Muscle of leg (tissue), 3 donors: ENCODE measurements at regions not wholly inside any gene's neighbourhood (a gene's known extent, or its start where the extent isn't known, plus 50 kb on each side); places are given as distances from the start of the nearest gene placed in this dataset.
"Not testable (repeated sequence)": the region's sequence is repeated elsewhere in the genome, so short reads cannot be mapped to it uniquely, and the experiment has no call there.

ENCODE experiments used
- DNase-seq: peaks from one replicate; pipeline ENCODE4 v3.0.0; 2013
- H3K27ac ChIP-seq: one replicate; pipeline ENCODE4 v1.5.1; 2013; ENCODE audit warnings: mild to moderate bottlenecking, low read length, control low read depth
- H3K27me3 ChIP-seq: one replicate; pipeline ENCODE4 v1.6.1; 2013; ENCODE audit warnings: low read length; ENCODE audit not compliant: control insufficient read depth, insufficient read depth
- H3K36me3 ChIP-seq: one replicate; pipeline ENCODE4 v1.6.1; 2013; ENCODE audit warnings: low read length; ENCODE audit not compliant: control insufficient read depth, insufficient read depth
- H3K4me1 ChIP-seq: one replicate; pipeline ENCODE4 v1.6.1; 2013; ENCODE audit warnings: low read length; ENCODE audit not compliant: control insufficient read depth, insufficient read depth
- H3K4me3 ChIP-seq: one replicate; pipeline ENCODE4 v1.5.1; 2013; ENCODE audit warnings: low read length, control low read depth
- H3K9me3 ChIP-seq: replicated peaks from 2 replicates; pipeline ENCODE4 v1.6.1; 2013; ENCODE audit warnings: low read depth, low read length; ENCODE audit not compliant: control insufficient read depth
- WGBS: methylation state at CpG from one replicate; pipeline ENCODE4 v1.1.5; 2013; ENCODE audit warnings: missing lambda C conversion rate; ENCODE audit not compliant: insufficient coverage; 5-methylcytosine and 5-hydroxymethylcytosine counted together

DNA sequence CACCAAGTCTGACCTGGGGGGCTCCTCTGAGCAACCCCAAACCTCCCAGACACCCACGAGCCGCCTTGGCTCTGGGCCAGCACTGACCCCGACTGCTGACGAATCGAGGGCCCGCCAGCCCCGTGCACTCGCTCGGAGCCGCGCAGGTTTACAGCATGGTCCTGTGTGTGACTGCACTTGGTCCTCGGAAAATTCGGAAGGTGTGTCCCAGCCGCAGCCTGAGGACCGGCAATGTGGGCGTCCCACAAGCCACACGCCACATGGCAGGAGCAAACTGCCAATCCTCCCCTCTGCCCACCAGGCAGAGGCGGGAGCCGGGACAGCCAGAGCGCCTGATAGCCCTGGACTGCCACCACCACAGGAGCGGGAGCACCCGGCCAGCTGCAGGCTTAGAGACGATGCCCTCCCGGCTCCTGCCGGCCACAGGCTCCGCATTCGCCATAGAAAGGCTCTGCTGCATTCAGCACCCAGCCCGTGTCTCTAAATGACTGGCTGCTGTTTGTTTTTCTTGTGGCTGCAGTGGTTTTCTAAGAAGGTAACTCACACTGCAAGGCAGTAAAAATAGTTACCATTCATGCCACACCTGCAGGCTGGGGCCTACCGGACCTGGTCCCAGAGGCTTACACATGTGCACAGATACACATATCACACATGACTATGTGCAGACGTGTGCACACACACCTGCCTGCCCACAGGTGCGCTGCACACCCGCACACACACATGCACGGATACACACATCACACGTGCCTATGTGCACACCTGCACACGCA, 5415.3 kb upstream of the TPTE start:
- not testable (repeated sequence) for H3K27me3 ChIP-seq, H3K4me3 ChIP-seq, H3K9me3 ChIP-seq, H3K36me3 ChIP-seq, H3K27ac ChIP-seq, DNase-seq, H3K4me1 ChIP-seq
- WGBS = 87% methylated on average over 3 of the region's 35 CpGs

DNA sequence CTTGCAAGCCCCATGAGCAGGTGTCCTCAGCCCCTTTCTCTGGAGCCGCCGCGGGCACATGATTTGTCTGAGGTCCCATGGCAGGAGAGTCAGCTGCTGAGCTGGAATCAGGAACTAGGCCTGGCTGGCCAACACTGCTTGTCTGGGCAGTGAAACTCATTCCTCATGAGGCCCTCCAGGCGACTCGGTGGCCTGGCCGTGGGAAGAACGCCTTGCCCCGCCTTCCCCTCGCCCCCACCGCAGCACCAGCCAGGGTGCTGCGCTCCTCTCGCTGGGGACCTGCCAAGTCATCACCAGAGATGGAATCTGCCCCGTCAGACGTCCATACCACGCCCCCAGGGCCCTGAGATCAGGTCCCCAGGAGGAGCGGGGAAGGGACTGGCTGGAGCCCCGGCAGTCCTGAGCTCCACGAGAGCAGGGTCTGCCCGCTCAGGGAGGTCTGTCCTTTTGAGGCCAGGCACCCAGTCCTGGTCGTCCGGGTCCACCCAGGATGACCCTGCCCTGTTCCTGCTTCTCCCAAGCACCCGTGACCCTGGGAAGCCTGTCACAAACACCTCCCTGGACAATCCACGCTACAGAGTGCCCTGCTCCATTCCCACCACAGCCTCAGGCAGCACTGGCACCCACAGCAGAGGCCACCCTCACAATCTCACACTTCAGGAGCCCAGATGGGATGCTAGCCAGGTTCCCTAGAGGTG, 5414.5 kb upstream of the TPTE start:
- WGBS = no CpG with 5 or more reads among the region's 23 CpGs
- not testable (repeated sequence) for H3K9me3 ChIP-seq, H3K4me1 ChIP-seq, DNase-seq, H3K27me3 ChIP-seq, H3K4me3 ChIP-seq, H3K27ac ChIP-seq, H3K36me3 ChIP-seq

DNA sequence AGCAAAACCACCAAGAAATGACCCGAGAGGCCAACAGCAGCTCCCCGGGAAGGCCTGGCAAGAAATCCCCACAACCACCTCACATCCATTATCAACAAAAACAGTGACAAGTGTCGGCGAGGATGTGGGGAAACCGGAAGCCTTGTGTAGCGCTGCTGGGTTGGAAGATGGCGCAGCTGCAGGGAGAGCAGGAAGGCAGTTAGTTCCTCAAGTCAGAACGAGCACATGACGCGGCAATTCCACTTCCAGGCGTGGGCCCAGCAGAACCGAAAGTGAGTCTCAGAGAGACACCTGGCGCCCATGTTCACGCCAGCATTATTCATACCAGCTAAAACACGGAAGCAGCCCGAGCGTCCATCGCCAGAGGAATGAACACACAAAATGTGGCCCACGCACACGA, 5413.7 kb upstream of the TPTE start:
- not testable (repeated sequence) for H3K9me3 ChIP-seq, H3K27ac ChIP-seq, H3K4me1 ChIP-seq, H3K36me3 ChIP-seq, H3K27me3 ChIP-seq, DNase-seq, H3K4me3 ChIP-seq
- WGBS = no CpG with 5 or more reads among the region's 20 CpGs

DNA sequence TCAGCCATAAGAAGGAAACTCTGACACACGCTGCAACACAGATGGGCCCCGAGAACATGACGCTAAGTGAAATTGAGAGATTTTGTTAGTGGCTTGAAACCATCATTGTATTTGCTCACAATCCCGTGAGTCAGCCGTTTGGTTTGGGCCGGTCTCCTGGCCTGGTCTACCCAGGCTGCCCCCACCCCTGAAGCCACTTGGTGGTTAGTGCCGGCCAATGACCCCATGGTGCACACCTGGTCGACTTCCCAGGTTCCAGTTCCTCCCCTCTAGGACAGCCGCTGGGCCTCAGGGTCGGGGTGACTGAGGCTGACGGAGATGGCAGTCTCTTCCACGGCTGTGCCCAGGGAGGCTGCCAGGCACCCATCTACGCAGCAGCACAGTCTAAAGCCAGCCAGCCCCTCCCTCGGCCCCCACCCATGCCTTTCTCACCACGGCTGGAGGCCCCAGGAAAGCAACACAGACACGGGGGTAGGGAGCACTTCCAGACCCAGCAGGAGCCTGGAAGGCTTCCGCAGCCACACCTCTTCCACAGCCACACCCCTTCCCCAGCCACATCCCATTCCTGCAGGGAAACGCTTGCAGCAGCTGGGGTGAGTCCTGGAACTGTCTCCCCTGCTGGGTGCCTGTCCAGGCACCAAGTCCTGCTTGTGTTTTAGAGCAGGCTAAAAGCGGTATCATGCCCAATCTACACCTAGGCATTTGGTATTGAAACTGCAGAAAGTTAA, 5413.2 kb upstream of the TPTE start:
- H3K4me1 ChIP-seq, DNase-seq, H3K27me3 ChIP-seq, H3K27ac ChIP-seq, H3K36me3 ChIP-seq, H3K4me3 ChIP-seq, H3K9me3 ChIP-seq: not testable (repeated sequence)
- 10% methylated on average over 2 of the region's 19 CpGs for WGBS

DNA sequence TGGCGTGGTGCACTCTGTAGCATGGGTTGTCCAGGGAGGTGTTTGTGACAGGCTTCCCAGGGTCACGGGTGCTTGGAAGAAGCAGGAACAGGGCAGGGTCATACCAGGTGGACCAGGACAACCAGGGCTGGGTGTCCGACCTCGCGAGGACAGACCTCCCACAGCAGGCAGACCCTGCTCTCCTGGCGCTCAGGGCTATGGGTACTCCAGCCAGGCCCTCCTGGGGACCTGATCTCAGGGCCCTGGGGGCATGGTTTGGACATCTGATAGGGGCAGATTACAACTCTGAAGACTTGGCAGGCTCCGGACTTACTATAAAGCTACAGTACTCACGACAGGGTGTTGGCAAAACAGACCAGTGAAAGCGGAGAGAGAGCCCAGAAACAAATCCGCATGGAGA, 5410.2 kb upstream of the TPTE start:
- H3K9me3 ChIP-seq, DNase-seq, H3K27me3 ChIP-seq, H3K36me3 ChIP-seq, H3K4me3 ChIP-seq, H3K4me1 ChIP-seq, H3K27ac ChIP-seq: not testable (repeated sequence)
- no CpG with 5 or more reads among the region's 10 CpGs for WGBS

DNA sequence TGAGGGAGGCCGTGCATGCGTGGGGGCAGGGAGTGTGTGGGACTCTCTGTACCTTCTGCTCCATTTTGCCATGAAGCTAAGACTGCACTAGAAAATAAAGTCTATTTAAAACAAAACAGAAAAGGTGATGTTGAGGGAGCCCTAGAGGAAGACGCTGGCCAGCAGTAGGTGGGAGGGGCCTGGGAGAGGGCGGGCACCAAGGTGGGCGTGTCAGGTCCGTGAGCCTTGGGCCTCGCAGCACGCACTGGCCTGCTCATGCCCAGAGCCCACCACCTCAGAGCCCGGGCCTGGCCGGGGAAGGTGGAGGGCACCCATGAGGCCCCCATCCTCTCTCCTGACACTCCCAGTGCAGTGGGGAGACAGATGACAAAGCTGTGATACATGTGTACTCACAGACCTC, 5408.3 kb upstream of the TPTE start:
- not testable (repeated sequence) for H3K4me3 ChIP-seq, H3K27ac ChIP-seq, DNase-seq, H3K36me3 ChIP-seq, H3K9me3 ChIP-seq, H3K4me1 ChIP-seq, H3K27me3 ChIP-seq
- WGBS = no CpG with 5 or more reads among the region's 10 CpGs

DNA sequence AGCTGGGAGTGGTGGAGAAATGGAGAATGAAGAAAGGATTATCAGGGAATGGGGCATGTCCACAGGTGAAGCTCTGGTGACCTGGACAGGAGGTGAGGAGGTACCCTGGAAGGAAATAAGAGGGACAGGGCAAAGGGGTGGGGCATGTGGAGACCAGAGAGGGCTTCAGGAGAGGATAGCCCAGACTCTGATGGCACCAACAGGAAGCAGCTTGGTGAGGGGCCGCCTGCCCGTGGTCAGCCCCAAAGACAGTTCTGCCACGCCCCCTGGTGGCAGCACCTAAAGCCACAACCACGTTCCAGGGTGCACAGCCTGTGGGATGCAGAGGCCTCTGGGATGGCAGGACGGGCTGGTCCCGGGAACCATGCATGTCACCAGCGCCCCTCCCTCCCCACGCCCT, 5406.9 kb upstream of the TPTE start:
- DNase-seq, H3K27me3 ChIP-seq, H3K4me3 ChIP-seq, H3K36me3 ChIP-seq, H3K9me3 ChIP-seq, H3K4me1 ChIP-seq, H3K27ac ChIP-seq: not testable (repeated sequence)
- WGBS = no CpG with 5 or more reads among the region's 8 CpGs

DNA sequence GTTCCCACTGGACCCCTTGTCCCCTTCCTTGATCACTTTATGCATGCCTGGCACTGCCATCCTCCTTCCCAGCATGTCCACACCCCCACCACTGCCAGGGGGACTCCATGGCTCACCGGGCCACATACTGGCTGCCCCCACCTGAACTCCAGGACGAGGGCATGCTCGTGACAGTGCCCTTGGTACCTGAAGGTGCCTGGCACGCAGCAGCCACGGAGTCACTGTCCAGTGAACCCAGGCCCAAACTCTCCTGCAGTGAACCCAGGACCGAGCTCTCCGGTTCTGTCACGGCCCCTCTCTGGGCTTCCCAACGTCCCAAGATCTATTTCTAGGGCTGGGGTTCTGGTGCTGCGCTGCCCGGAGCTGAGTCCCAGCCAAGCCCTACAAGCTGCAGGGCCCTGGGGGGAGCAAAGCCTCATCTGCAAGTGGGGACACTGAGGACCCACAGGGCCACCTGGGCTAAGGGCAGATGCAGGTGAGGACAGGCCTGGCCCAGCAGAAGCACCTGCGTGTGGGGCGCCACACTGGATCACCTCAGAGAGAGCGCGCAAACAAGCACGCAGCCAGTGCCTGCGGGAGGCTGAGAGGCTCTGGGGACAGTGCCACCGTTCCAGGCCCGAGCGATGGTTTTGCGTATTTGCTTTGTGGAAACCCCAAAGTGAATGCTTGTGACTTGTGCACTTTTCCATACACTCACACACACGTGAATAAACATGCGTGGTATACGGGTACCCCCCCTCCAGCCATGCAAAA, 5406.3 kb upstream of the TPTE start:
- not testable (repeated sequence) for H3K4me1 ChIP-seq, DNase-seq, H3K4me3 ChIP-seq, H3K9me3 ChIP-seq, H3K27ac ChIP-seq, H3K27me3 ChIP-seq, H3K36me3 ChIP-seq
- no CpG with 5 or more reads among the region's 24 CpGs for WGBS

DNA sequence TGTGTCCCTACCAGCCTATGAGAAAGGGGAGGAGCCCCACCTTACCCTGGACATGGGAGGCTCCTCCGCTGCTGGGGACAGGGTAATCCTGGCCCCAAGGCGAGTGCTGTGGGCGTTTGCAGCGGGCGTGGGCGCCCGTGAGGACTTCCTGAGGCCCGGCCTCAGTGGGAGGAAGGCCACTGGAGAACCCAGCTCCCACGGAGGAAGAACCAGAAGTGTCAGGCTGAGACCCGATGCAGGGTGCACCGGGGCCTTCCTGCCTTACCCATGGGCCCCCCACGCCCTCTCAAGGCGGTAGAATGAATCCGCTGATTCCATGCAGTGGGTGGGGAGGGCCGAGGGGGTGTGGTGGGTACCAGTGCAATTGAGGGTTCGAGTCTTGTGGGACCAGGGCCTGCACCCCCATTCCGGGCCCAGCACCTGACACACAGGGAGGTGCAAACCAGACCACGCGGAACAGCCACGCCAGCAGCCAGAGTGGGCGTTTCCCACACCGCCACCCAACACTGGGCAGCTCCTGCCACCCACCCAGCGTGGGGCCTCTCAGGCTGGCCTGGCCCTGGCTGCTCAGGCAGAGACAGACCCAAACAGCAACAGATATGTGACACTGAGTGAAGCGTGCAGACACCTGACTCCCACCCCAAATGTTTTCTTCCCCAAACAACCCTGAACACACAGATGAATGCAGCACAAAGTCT, 5405.6 kb upstream of the TPTE start:
- not testable (repeated sequence) for H3K36me3 ChIP-seq, DNase-seq, H3K27ac ChIP-seq, H3K9me3 ChIP-seq, H3K27me3 ChIP-seq, H3K4me3 ChIP-seq, H3K4me1 ChIP-seq
- 75% methylated on average over 4 of the region's 24 CpGs for WGBS
